SU-DHL-6 (cell line): ENCODE measurements at regions not wholly inside any gene's neighbourhood (a gene's known extent, or its start where the extent isn't known, plus 50 kb on each side); places are given as distances from the start of the nearest gene placed in this dataset.

ENCODE experiments used
- EZH2phosphoT487 ChIP-seq: fragments of 200-600 bp; sonication (generic), shearing (Covaris generic); conservative IDR thresholded peaks from 2 replicates; pipeline ENCODE4 v1.6.1; 2018; ENCODE audit warnings: mild to moderate bottlenecking, antibody characterized with exemption, low read length, moderate library complexity, mixed read lengths
- TF ChIP-seq, protein P1 (sequence below): fragments of 200-600 bp; sonication (generic); IDR thresholded peaks from one replicate; pipeline ENCODE4 v1.5.1; 2017; ENCODE audit warnings: antibody characterized with exemption, mild to moderate bottlenecking, low read length, moderate library complexity; ENCODE audit not compliant: insufficient read depth, poor library complexity, severe bottlenecking

DNA sequence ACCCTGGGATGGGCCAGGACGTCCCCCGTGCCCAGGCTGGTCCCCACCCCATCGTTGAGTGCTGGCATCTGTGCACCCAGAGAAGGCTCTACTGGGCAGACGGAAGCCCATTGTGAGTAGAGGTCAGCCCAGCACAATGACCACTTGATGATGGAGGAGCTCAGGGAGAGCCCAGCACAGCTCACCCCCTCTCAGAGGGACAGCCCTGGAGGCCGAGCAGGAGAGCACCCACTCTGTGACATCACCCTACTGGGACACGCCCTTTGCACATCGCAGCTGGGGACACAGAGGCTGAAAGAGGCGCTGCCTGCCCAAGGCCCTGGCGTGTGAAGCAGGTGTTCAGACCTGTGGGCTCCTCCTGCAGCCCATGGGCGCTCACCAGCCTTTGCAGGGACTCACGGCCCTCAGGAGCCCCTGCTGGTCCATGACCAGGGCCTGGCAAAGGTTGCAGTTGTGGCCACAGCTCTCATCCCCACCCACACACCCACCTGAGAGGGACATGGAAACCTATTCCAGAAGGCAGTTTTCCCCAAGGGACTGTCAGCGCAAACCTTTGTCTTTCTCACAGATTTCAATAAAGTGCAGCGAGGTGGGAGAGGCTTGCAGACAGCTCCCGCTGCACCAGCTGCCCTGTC, 67.2 kb upstream of the PPP2R2D start:
- TF ChIP-seq, protein P1, sequence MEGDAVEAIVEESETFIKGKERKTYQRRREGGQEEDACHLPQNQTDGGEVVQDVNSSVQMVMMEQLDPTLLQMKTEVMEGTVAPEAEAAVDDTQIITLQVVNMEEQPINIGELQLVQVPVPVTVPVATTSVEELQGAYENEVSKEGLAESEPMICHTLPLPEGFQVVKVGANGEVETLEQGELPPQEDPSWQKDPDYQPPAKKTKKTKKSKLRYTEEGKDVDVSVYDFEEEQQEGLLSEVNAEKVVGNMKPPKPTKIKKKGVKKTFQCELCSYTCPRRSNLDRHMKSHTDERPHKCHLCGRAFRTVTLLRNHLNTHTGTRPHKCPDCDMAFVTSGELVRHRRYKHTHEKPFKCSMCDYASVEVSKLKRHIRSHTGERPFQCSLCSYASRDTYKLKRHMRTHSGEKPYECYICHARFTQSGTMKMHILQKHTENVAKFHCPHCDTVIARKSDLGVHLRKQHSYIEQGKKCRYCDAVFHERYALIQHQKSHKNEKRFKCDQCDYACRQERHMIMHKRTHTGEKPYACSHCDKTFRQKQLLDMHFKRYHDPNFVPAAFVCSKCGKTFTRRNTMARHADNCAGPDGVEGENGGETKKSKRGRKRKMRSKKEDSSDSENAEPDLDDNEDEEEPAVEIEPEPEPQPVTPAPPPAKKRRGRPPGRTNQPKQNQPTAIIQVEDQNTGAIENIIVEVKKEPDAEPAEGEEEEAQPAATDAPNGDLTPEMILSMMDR, result no peak
- no peak for TF ChIP-seq EZH2phosphoT487
